Eye (tissue), 1 donor: ENCODE measurements at regions not wholly inside any gene's neighbourhood (a gene's known extent, or its start where the extent isn't known, plus 50 kb on each side); places are given as distances from the start of the nearest gene placed in this dataset.
"Not testable (repeated sequence)": the region's sequence is repeated elsewhere in the genome, so short reads cannot be mapped to it uniquely, and the experiment has no call there.

Experiments used
- DNase-seq: peaks from one replicate; pipeline ENCODE4 v3.0.0-alpha.2; 2015

GRCh38 chr18:5717256-5717655, 173.5 kb upstream of the EPB41L3 start:
- no peak for DNase-seq

- DNase-seq, result no peak
These were observed 166.9 kb upstream of the EPB41L3 start for GRCh38 chr18:5710676-5711075.

- DNase-seq, result no peak
These were observed 166.4 kb upstream of the EPB41L3 start for GRCh38 chr18:5710235-5710634.

- no peak for DNase-seq
These were observed 165.8 kb upstream of the EPB41L3 start for GRCh38 chr18:5709476-5710095.

GRCh38 chr18:5707586-5707985, 163.8 kb upstream of the EPB41L3 start:
- no peak for DNase-seq

- DNase-seq, result peak; percentile 50
These were observed 161.6 kb upstream of the EPB41L3 start for GRCh38 chr18:5705393-5705792.

GRCh38 chr18:5704847-5705246, 161.1 kb upstream of the EPB41L3 start:
- DNase-seq, result no peak

GRCh38 chr18:5702016-5702415, 158.2 kb upstream of the EPB41L3 start:
- DNase-seq, result not testable (repeated sequence)

GRCh38 chr18:5693699-5694294, 150.0 kb upstream of the EPB41L3 start:
- peak; percentile 11 for DNase-seq

GRCh38 chr18:5678779-5679406, 135.1 kb upstream of the EPB41L3 start:
- DNase-seq, result no peak

GRCh38 chr18:5678278-5678677, 134.5 kb upstream of the EPB41L3 start:
- DNase-seq, result peak; percentile 55

GRCh38 chr18:5673616-5674015, 129.8 kb upstream of the EPB41L3 start:
- DNase-seq, result no peak

- no peak for DNase-seq
These were observed 125.8 kb upstream of the EPB41L3 start for GRCh38 chr18:5669585-5669984.

GRCh38 chr18:5668087-5668715, 124.4 kb upstream of the EPB41L3 start:
- DNase-seq, result no peak

- no peak for DNase-seq
These were observed 123.6 kb upstream of the EPB41L3 start for GRCh38 chr18:5667356-5667755.

GRCh38 chr18:5662586-5663090, 118.8 kb upstream of the EPB41L3 start:
- DNase-seq, result no peak

GRCh38 chr18:5661179-5661578, 117.4 kb upstream of the EPB41L3 start:
- DNase-seq, result no peak

- DNase-seq, result no peak
These were observed 110.0 kb upstream of the EPB41L3 start for GRCh38 chr18:5653802-5654201.

- DNase-seq, result no peak
These were observed 107.9 kb upstream of the EPB41L3 start for GRCh38 chr18:5651736-5652135.

GRCh38 chr18:5649439-5649838, 105.6 kb upstream of the EPB41L3 start:
- DNase-seq, result no peak

GRCh38 chr18:5646739-5647138, 102.9 kb upstream of the EPB41L3 start:
- no peak for DNase-seq

- DNase-seq, result no peak
These were observed 99.5 kb upstream of the EPB41L3 start for GRCh38 chr18:5643288-5643687.

GRCh38 chr18:5640939-5641338, 97.1 kb upstream of the EPB41L3 start:
- no peak for DNase-seq

- DNase-seq, result no peak
These were observed 95.3 kb upstream of the EPB41L3 start for GRCh38 chr18:5639131-5639530.
